CMK (cell line): ENCODE measurements at regions not wholly inside any gene's neighbourhood (a gene's known extent, or its start where the extent isn't known, plus 50 kb on each side); places are given as distances from the start of the nearest gene placed in this dataset.

Source experiments
- DNase-seq: peaks from one replicate; pipeline ENCODE4 v3.0.0-alpha.2; 2010; ENCODE audit warnings: low read depth

DNA sequence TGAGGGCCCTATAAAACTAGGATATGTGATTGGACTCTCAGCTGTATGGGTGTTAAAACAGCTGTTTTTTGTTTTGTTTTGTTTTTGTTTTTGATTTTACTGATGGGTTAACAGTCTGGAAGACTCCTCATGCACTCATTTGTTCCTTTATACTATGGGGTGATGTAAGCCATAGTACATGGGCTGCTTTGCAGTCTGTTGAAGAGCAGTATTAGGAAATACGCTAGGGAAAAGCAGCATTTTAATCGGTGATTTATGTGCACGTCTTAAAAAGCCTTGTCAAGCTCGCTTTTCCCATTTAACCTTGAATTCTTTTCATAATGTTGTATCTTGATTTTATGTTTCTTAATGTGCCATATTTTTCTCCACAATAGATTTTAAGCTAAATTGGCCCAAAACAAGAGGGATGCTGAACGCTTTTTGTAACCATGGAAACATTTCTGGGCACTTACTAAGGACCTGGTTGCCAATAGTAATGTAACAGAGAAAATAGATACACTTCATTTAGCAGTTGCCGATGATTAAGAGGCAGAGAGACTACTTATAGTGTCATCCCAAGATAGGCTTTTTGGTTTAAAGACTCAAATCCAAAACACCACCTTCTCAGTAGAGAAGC, 244.0 kb downstream of the SNAPC1 start:
- DNase-seq: no peak

DNA sequence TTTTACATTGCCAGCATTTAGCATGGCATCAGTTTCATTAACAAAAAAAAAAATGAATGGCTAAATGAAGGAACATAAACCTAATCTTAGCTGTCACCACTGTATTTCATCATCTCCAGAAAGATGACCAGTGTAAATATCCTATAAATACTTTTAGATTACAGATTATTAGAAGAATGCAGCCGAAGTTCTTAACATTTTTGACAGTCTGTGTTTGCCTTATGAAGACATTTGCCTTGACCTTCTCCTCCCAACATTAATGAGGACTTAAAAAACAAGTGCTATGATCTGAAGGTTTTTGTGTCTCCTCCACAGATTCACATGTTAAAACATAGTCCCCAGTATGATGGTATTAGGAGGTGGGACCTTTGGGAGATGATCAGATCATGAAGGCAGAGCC, 253.0 kb downstream of the SNAPC1 start:
- no peak for DNase-seq

DNA sequence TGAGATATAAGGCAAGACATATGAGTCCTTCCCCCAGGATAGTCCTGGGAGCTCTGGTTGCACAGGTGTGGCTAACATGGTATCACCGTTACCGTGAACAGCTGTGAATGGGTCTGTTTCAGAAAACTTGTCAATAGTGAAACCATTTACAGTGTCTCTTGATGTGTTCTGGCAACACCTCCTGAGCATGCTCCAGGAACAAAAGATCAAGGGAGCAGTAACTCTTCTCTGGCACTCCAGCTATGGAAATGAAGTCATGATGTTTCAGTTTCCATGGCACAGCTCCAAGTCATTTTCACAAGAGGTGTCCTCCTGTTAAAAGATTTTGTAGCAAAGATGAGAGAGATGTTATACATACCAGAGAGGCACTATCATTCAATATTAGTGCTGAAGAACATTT, 253.7 kb downstream of the SNAPC1 start:
- DNase-seq: no peak

DNA sequence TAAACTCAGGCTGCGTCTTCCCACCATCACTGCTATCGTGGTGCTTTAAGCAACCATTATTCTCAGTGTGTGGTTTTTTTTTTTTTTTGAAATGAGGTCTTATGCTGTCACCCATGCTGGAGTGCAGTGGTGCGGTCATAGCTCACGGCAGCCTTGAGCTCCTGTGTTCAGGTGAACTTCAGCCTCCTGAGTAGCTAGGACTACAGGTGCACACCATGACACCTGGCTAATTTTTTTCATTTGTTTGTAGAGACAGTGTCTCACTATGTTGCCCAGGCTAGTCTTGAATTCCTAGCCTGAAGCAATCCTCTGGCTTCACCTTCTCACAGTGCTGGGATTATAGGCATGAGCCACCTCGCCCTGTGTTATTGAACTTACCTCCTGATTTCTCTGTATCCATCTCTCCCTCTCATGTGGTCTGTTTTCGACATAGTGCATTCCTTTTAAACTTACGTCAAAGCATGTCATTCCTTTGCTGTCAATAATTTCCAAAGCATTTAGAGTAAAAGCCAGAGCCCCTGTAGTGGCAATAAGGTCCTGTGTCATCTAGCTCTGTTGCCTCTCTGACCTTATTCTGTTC, 255.5 kb downstream of the SNAPC1 start:
- no peak for DNase-seq

DNA sequence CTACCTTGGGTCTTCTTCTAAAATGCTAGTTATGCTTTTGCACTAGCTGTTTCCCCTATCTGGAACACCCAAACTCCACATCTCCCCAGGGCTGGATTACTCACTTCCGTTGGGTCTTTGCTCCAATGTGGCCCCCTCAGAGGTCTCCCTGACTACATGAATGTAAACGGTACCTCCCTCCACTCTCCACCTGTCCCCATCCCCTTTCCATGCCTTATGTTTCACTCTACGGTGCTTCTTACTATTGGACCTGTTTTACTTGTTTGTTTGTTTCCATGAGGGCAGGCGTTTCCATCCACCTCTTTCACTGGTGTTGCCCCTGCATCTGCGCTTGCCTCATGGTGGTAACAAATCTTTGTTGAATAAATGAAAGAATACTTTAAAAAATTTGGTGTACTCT, 256.4 kb downstream of the SNAPC1 start:
- no peak for DNase-seq

DNA sequence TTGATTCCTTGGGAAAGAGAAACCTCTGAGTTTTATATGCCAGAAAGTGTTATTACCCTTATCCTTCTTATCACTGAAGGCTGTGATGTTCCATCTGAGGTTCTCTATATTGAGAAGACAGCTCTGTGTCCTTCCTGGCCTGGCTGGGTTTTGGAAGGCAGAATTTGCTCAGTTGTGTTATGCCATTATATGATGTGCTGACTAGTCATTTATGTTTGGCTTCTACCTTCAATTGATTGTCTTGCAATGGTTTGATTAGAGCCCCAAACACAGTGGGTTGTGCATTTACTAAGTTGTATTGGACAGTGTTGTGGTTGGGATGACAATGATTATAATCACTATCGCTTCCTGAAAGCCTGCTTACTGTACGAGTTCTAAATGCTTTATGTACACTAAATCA, 265.7 kb downstream of the SNAPC1 start:
- DNase-seq: no peak

DNA sequence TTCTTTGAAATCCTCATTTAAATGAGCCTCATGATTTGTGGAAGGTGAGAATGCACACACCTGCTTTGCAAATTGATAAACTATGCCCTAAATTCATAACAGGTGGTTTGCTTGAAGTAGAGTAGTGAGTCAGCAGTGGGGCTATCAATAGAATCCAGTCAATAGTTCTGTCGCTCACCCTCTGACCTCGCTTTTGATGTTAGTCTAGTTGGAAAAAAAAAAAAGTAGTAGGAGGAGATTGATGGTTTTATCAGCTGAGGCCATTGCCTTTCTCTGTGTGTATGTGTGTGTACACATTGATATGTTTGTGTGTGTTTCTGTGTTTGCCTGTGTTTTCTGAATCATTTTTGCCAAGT, 267.3 kb downstream of the SNAPC1 start:
- DNase-seq: no peak

DNA sequence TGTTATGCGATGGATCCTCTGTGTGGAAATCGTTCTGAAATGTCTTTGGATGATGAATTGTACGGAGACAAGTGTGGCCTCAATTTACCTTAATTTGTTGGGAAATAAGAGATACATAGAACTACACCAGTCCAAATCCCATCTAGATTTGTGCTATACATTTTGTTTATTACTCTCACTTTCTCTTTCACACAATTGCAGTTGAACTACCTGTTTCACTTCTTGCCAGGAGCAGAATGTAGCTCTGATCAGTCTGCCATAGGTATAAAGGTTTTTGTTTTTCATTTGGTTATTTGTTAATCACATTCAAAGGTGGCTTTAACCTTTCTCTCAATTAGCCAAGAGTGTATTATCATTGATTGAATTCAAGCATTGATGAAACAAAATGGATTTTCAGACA, 268.2 kb downstream of the SNAPC1 start:
- DNase-seq: no peak

DNA sequence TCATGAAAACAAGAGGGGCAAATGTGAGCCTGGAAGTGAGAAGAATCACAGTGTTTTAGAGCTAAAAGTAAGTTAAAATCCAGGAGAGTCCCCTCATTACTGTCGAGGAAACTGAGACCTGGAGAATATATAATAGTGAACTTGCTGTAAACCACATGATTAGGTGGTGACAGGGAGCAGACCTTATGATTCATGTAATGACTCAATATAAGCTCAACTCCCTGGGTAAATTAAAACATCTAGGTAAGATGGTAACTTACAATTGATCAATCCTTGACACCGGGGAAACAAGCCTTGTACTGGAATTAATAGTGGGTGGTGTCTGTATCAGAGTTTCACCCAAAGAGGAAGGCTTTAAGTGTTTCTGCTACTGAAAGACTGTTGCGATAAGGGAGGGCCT, 269.3 kb downstream of the SNAPC1 start:
- DNase-seq: no peak

DNA sequence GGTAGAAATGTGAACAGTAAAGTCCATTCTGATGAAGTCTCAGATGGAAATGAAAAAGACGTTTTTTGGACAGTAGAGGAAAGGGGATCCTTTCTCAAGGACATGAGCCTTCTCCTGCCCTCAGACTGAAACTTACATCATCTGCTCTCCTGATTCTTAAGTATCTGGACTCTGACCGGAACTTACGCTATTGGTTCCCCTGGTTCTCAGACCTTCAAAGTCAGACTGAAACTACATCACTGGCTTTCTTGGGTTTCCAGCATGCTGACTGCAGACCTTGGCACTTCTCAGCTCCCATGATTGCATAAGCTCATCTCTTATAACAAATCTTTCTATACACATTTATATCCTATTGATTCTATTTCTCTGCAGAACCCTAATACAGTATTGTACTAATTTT, 291.0 kb downstream of the SNAPC1 start:
- no peak for DNase-seq

DNA sequence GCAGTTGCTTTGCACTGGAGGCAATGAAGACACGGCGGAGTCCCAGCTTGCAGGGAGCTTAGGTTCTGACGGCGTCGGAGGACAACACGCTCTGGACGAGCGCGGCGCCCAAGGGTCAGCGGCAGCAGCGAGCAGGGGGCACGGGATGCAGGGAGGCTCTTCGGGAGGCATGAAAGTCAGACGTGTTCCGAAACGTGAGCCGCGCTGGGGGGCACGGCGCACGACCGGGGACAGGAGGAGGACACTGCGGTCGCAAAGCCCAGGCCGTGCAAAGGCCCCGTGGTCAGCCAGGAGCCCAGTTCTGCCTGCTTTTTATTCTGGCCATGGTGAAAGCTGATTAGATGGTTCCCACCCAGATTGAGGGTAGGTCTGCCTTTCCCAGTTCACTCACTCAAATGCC, 294.6 kb downstream of the SNAPC1 start:
- no peak for DNase-seq

DNA sequence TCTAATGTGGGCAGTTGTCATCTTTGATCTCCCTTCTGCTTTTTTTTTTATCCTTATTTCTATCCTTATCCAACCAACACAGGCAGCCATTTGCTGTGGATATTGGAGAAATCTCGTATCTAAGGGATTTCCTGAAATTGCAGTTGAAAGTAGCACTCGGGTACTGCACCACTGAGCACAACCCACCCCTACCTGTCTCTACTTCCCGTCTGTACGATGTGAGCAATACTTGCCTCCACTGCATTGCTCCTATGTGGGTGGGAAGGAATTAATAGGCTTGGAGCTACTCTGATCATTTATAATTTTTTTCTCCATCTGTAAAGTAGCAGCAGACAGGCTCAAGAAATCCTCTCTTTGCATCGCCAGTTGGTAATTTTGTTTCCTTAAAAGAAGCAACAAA, 300.4 kb downstream of the SNAPC1 start:
- DNase-seq: no peak

DNA sequence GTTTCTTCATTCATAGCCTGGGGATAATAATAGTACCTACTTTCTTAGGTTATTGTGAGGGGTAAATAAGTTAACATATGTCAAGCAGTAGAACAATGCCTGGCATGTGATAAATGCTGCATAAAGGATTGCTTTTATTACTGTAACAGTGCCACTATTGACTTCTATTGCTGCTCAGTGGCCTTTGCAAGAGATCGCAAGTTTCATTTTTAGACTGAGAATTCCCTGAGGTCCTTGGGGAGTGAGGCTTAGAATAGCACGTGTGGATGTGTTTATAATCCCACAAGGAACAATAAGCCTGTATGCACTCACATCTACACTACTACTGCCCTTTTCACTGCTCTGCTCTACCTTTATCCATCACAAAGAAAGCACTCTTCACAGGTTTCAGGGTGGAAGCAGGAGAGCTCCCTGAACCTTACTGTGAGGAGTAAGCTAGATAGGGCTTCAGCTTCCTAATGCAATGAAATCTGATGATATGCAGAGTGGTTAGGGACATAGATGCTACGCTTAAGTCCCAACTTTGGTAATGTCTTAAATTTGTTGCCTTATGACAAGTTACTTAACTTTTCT, 302.6 kb downstream of the SNAPC1 start:
- DNase-seq: no peak

DNA sequence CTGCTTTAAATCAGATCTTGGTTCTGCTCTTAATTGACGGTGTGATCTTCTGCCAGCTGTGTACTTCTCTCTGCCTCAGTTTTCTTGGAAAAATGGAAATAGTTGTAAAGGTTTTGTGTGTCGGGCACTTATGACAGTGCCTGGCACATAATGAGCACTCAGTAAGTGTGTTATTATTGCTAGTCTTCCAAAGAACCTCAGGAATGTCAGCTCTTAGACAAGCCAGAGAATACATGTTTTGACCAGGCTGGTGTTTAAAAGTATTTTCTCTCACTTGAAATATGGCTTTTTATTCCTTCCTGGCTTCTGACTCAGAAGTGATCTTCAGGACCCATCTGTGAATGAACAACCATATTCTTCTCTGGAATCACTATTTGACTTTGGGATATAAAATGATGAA, 304.1 kb downstream of the SNAPC1 start:
- DNase-seq: no peak

DNA sequence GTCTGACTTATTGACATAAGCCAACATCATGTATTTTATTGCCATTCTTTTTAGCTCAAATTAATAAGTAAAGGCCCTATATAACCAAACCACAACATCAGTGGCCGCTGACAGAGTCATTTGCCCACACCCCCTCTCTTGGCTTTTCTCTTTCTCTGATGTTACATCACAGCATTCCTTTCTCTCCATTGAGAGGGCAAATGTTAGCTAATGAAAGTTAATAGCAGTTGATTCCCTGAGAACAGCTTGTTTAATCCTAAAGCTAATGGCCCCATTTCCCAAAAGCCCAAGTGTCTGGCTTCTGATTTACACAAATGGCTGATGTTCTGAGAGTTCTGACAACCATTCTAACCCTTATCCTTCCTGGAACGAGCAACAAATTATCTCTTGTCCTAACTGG, 308.8 kb downstream of the SNAPC1 start:
- DNase-seq: no peak

DNA sequence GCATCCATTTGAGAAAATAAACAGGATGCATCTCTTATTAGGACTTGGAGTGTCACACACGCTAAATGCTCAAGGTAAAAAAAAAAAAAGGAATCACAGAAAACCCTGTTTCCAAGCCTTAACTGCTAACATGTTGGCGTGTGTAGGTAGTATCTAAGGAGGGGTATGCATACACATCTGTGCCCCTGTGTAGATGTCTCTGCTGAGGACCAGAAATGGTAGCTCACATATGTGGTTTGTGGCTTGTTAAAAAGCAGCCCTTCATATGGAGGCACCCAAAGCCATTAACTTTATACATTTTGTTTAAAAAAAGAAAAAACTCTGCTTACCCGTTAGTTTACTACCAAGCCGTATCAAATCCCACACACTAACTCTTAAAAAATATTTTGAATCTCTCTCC, 314.1 kb downstream of the SNAPC1 start:
- DNase-seq: no peak

DNA sequence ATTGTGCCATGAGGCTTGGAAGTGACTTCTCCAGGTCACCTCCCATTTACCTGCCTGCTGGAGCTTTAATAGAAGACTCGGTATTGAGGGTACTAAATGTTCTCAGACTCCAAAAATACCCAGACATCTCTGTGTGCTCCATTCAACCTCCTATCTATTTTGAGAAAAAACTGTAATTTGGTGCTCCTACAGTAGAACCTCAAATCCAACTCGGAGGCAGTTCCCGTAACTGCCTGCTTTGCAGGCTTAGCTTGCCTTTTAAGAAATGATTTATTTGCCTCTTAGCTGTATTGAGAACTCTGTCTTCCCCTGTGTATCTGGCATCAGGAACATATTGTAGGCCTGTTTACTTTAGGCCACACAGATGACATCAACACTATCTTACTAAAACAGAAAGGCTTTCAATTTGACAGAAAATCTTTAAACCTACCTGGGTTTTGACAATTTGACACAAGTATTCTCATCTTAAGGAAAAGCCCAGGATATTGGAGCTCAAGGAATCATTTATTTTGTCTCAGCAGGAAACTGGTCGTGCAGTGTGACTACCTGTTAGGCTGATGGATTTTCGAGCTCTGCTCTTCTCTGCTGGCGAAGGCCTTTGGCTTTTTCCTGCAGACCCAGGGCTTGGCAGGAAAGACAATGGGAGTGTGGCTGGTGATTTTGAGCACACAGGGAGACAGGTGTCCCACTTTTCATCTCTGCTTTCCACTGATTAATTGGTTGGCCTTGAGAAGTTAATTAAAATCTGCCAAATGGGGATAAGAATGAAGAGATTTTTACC, 314.8 kb downstream of the SNAPC1 start:
- no peak for DNase-seq

DNA sequence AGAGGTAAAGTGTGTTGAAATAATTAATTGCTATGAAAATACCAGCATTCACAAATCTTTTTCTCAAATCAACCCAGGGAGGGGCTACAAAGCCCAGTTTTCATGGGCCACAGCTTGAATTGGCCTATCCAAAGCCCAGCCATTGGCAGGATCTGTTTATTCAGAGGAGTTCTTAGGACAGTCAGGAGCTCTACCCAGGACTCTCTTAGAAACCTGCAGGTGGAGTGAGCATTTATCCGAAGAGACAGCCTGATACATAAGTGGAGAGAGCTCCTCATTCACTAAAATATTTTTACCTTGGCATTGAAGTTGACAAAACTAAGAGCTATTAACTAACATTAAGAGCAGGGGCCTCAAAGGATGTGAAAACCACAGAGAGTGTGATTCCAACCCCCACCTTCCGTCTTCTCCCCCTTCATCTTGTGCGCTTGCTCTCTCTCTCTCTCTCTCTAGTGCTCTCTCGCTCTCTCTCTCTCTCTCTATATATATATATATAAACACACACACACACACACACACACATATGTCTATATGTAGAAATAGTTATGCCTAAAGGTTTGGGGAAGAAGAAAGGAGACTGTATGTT, 315.5 kb downstream of the SNAPC1 start:
- no peak for DNase-seq

DNA sequence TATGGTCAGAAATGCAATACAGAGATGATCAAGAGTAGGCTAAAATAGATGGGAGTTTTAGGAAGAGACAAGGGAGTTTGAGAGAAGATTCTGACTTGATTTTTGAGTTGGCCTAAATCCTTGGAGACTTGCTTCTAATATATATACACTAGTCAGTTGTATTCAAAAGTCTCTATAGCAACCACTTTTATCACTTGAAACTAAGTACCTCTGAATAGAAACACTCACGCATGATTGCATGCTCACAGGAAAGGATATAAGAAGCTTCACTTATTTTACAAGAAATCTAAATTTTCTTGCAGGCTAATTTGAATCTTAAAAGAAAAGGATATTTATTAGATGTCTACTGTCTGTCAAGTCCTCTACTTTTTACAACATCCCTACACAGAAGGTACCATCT, 316.8 kb downstream of the SNAPC1 start:
- DNase-seq: no peak

DNA sequence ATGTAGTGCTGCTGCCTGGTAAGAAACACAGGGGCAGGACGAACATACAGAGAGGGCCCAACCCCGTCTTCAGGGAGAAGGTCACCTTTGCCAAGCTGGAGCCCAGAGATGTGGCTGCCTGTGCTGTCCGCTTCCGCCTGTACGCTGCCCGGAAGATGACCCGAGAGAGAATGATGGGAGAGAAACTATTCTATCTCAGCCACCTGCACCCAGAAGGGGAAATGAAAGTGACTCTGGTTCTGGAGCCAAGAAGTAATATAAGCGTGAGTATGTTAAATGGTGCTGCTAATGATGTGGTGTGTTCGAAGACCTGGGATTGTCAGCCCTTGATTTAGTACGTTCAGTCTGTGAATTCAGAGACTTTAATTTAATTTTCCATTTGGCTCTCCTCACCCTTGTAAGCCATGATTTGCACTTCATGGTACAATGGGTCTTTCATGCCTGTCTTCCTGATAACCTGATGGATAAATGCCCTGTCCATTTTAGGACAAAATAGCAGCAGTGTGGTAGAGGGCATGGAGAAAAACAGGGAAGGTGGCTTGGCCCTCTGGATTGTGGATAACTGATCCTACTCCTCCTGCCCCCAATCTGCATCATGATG, 318.9 kb downstream of the SNAPC1 start:
- DNase-seq: no peak

DNA sequence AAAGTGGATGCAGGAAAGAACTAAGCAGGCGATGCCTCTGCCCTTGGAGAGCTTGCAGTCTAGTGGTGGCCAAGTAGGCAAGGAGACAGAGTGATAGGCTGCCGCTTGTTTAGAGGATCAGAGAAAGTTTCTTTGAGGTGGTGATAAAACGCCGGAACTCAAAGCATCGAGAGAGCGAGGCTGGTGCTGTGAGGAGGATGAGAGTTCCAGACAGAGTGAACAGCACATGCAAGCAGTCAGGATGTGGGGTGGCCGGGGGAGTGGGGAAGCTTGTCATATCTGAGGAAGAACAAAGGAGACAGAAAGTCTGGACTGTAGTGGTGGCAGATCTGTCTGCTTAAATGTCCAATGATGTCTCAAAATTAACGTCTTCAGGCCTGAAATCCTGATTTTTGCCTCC, 319.7 kb downstream of the SNAPC1 start:
- no peak for DNase-seq

DNA sequence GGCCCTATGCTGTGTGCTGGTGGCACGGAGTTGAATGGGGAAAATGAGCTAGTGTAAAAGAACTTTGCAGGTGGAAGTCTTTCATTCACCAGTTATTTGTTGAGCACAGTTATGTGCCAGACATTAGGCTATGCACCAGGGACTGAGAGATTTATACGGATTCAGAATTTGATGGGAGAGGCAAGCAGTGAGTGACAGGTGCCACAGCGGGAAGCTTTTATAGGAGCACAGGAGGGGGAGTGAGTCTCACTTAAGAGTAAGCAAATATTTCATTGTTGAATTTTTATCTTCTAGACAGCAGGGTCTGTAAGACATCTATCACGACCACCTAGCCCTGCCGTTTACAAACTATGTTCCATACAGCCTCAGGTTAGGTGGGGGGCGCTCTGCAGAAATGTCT, 320.6 kb downstream of the SNAPC1 start:
- DNase-seq: no peak

DNA sequence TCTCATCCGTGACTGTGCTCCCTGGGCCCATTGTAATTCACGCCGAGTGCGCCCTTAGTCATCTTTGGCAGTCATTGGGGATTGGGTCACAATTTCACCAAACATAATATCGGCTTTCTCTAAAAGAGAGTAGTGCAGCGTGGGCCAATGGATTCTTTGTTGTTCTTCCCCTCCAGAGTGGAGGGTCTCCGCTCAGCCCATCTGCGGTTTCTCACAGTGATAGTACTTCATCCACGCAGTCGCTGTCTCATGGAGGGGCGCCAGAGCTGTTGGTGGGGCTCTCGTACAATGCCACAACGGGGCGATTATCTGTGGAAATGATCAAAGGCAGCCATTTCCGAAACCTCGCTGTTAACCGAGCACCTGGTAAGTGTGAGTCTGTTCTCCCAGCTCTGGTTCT, 321.8 kb downstream of the SNAPC1 start:
- no peak for DNase-seq
